Neural cell (in vitro differentiated cells): ENCODE measurements at regions not wholly inside any gene's neighbourhood (a gene's known extent, or its start where the extent isn't known, plus 50 kb on each side); places are given as distances from the start of the nearest gene placed in this dataset.
"Not testable (repeated sequence)": the region's sequence is repeated elsewhere in the genome, so short reads cannot be mapped to it uniquely, and the experiment has no call there.

ENCODE experiments used
- H2AFZ ChIP-seq: fragments of 200-600, 300-800 bp; sonication (generic), shearing (Covaris generic); 2 replicates; pipeline ENCODE4 v1.6.0; 2014; ENCODE audit warnings: low read depth, mild to moderate bottlenecking, antibody characterized with exemption, low read length, moderate library complexity
- H3F3A ChIP-seq: fragments of 200-600 bp; shearing (Covaris generic); 2 replicates; pipeline ENCODE4 v1.6.1; 2016; ENCODE audit warnings: mild to moderate bottlenecking, moderate library complexity, mixed read lengths, antibody characterized with exemption, low read length; ENCODE audit not compliant: insufficient read depth, poor library complexity, severe bottlenecking
- H3K27ac ChIP-seq: fragments of 200-600, 300-800 bp; sonication (generic), shearing (Covaris generic); 2 replicates; pipeline ENCODE4 v1.5.1; 2014; ENCODE audit warnings: mild to moderate bottlenecking, low read length, moderate library complexity
- H3K27me3 ChIP-seq: fragments of 300-800, 200-600 bp; sonication (generic), shearing (Covaris generic); 2 replicates; pipeline ENCODE4 v1.6.0; 2014; ENCODE audit warnings: mild to moderate bottlenecking, low read depth, low read length, moderate library complexity; ENCODE audit not compliant: insufficient read depth
- H3K36me3 ChIP-seq: fragments of 300-800, 200-600 bp; sonication (generic), shearing (Covaris generic); 2 replicates; pipeline ENCODE4 v1.5.1; 2014; ENCODE audit warnings: mild to moderate bottlenecking, antibody characterized with exemption, low read length, moderate library complexity; ENCODE audit not compliant: insufficient read depth
- H3K4me2 ChIP-seq: fragments of 300-800, 200-600 bp; sonication (generic), shearing (Covaris generic); 2 replicates; pipeline ENCODE4 v1.6.0; 2014; ENCODE audit warnings: mild to moderate bottlenecking, low read length
- H3K4me3 ChIP-seq: fragments of 300-800, 200-600 bp; sonication (generic), shearing (Covaris generic); 2 replicates; pipeline ENCODE4 v1.5.1; 2014; ENCODE audit warnings: mild to moderate bottlenecking, low read length, moderate library complexity
- H3K79me2 ChIP-seq: fragments of 200-600 bp; shearing (Covaris generic); replicated peaks from 2 replicates; pipeline ENCODE4 v1.6.0; 2014; ENCODE audit warnings: mild to moderate bottlenecking, low read length, moderate library complexity; ENCODE audit not compliant: insufficient read depth
- H3K9ac ChIP-seq: fragments of 300-800, 200-600 bp; sonication (generic), shearing (Covaris generic); 2 replicates; pipeline ENCODE4 v1.6.1; 2016; ENCODE audit warnings: mild to moderate bottlenecking, low read length, mixed read lengths
- H3K9me2 ChIP-seq: fragments of 200-600 bp; shearing (Covaris generic); 2 replicates; pipeline ENCODE4 v1.6.1; 2016; ENCODE audit warnings: mild to moderate bottlenecking, low read length, mixed read lengths; ENCODE audit not compliant: insufficient read depth
- H3K9me3 ChIP-seq: fragments of 200-600, 300-800 bp; sonication (generic), shearing (Covaris generic); 2 replicates; pipeline ENCODE4 v1.6.1; 2016; ENCODE audit warnings: mild to moderate bottlenecking, mixed run types, low read length, moderate library complexity, mixed read lengths
- H4K20me1 ChIP-seq: fragments of 200-600 bp; shearing (Covaris generic); 2 replicates; pipeline ENCODE4 v1.6.1; 2016; ENCODE audit warnings: mild to moderate bottlenecking, mixed run types; ENCODE audit not compliant: insufficient read depth
- EP300 ChIP-seq: fragments of 450-650 bp; conservative IDR thresholded peaks from 2 replicates; pipeline ENCODE4 v1.6.1; 2014; ENCODE audit warnings: antibody characterized with exemption, mild to moderate bottlenecking, moderate library complexity; ENCODE audit not compliant: poor library complexity, severe bottlenecking
- EZH2 ChIP-seq: fragments of 200-600, 300-800 bp; shearing (Covaris generic), sonication (generic); IDR thresholded peaks from 2 replicates; pipeline ENCODE4 v1.6.1; 2014; ENCODE audit warnings: antibody characterized with exemption, low read length, borderline replicate concordance, mild to moderate bottlenecking; ENCODE audit not compliant: insufficient read depth, poor library complexity, severe bottlenecking
- MXI1 ChIP-seq: fragments of 450-650 bp; conservative IDR thresholded peaks from 2 replicates; pipeline ENCODE4 v1.6.1; 2014; ENCODE audit warnings: antibody characterized with exemption, mild to moderate bottlenecking; ENCODE audit not compliant: poor library complexity, severe bottlenecking
- POLR2AphosphoS5 ChIP-seq: IDR thresholded peaks from 2 replicates; pipeline ENCODE4 v1.6.1; 2012
- RAD21 ChIP-seq: fragments of 450-650 bp; conservative IDR thresholded peaks from 2 replicates; pipeline ENCODE4 v1.6.1; 2014; ENCODE audit warnings: antibody characterized with exemption, mild to moderate bottlenecking, moderate library complexity
- REST ChIP-seq: IDR thresholded peaks from 2 replicates; pipeline ENCODE4 v1.6.1; 2012; ENCODE audit warnings: borderline replicate concordance
- SMC3 ChIP-seq: fragments of 450-650 bp; conservative IDR thresholded peaks from 2 replicates; pipeline ENCODE4 v1.6.1; 2014; ENCODE audit warnings: antibody characterized with exemption, mild to moderate bottlenecking, moderate library complexity; ENCODE audit not compliant: poor library complexity
- TAF1 ChIP-seq: IDR thresholded peaks from 2 replicates; pipeline ENCODE4 v1.6.1; 2012; ENCODE audit warnings: low read depth
- TF ChIP-seq, protein P1 (sequence below): fragments of 450-650 bp; IDR thresholded peaks from 2 replicates; pipeline ENCODE4 v1.5.1; 2014; ENCODE audit warnings: antibody characterized with exemption, mild to moderate bottlenecking, moderate library complexity; ENCODE audit not compliant: poor library complexity, severe bottlenecking

- Histone ChIP-seq H3K79me2 (no peaks in the 10 kb centered on the region), H3K9ac (no peak overlapping the region), H2AFZ (no peak overlapping the region), H3K4me3 (no peak overlapping the region), H3K27me3 (no peaks in the 10 kb centered on the region), H3K27ac (no peak overlapping the region), H4K20me1 (no peaks in the 10 kb centered on the region), H3K9me2 (no peaks in the 10 kb centered on the region), H3K4me2 (no peak overlapping the region), H3F3A (no peaks in the 10 kb centered on the region), H3K9me3 (no peaks in the 10 kb centered on the region), H3K36me3 (no peaks in the 10 kb centered on the region)
- TF ChIP-seq EZH2 (no peak), EP300 (no peak), MXI1 (no peak), TAF1 (no peak), REST (no peak), POLR2AphosphoS5 (no peak), RAD21 (no peak), SMC3 (no peak)
- TF ChIP-seq, protein P1, sequence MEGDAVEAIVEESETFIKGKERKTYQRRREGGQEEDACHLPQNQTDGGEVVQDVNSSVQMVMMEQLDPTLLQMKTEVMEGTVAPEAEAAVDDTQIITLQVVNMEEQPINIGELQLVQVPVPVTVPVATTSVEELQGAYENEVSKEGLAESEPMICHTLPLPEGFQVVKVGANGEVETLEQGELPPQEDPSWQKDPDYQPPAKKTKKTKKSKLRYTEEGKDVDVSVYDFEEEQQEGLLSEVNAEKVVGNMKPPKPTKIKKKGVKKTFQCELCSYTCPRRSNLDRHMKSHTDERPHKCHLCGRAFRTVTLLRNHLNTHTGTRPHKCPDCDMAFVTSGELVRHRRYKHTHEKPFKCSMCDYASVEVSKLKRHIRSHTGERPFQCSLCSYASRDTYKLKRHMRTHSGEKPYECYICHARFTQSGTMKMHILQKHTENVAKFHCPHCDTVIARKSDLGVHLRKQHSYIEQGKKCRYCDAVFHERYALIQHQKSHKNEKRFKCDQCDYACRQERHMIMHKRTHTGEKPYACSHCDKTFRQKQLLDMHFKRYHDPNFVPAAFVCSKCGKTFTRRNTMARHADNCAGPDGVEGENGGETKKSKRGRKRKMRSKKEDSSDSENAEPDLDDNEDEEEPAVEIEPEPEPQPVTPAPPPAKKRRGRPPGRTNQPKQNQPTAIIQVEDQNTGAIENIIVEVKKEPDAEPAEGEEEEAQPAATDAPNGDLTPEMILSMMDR, result no peak
These were observed 1208.3 kb downstream of the GATA3 start for GRCh38 chr10:9262770-9263169.

DNA sequence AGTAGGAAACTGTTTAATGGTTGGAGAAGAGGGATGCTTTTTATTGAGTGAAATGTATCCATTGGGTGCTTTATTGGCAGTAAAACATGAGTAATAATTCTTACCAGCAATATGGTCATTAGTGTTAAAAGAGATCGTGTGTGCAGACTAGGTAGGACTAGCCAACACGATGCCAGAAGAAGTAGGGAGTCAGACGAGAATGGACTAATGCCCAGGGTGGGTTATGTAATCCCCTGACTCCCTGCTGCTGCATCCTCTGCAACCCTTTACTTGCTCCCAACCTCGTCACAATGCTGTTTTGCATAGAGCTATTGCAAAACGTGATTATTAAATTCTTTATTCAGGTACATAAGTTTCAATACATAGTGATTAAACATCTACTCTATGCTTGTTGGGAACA lies 1213.7 kb downstream of the GATA3 start:
- no peak overlapping the region for H3K4me2 ChIP-seq
- no peak overlapping the region for H3K4me3 ChIP-seq
- H3K9me3 ChIP-seq, result no peaks in the 10 kb centered on the region
- no peaks in the 10 kb centered on the region for H3K36me3 ChIP-seq
- no peaks in the 10 kb centered on the region for H3K27me3 ChIP-seq
- H2AFZ ChIP-seq, result no peak overlapping the region
- H3K9ac ChIP-seq, result no peak overlapping the region
- H3K79me2 ChIP-seq, result no peaks in the 10 kb centered on the region
- H3K27ac ChIP-seq, result no peak overlapping the region
- TF ChIP-seq MXI1 (no peak), RAD21 (no peak), TAF1 (no peak)
- TF ChIP-seq, protein P1, result no peak
- no peaks in the 10 kb centered on the region for H3F3A ChIP-seq
- H3K9me2 ChIP-seq, result no peaks in the 10 kb centered on the region
- H4K20me1 ChIP-seq, result no peaks in the 10 kb centered on the region

DNA sequence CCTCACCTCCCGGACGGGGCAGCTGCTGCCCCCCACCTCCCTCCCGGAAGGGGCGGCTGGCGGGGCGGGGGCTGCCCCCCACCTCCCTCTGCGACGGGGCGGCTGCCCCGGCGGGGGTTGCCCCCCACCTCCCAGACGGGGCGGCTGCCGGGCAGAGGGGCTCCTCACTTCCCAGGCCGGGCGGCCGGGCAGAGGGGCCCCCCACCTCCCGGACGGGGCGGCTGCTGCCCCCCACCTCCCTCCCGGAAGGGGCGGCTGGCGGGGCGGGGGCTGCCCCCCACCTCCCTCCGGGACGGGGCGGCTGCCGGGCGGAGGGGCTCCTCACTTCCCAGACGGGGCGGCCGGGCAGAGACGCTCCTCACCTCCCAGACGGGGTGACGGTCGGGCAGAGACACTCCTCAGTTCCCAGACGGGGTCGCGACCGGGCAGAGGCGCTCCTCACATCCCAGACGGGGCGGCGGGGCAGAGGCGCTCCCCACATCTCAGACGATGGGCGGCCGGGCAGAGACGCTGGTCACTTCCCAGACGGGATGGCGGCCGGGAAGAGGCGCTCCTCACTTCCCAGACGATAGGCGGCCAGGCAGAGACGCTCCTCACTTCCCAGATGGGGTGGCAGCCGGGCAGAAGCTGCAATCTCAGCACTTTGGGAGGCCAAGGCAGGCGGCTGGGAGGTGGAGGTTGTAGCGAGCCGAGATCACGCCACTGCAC lies 1218.8 kb downstream of the GATA3 start:
- not testable (repeated sequence) for H3K27ac ChIP-seq, H3K4me2 ChIP-seq, H3K9me3 ChIP-seq, H3K27me3 ChIP-seq, H2AFZ ChIP-seq, H3F3A ChIP-seq, H3K4me3 ChIP-seq, H3K9me2 ChIP-seq, H4K20me1 ChIP-seq, H3K79me2 ChIP-seq, H3K36me3 ChIP-seq, H3K9ac ChIP-seq
